Activated CD8-positive, alpha-beta memory T cell treated with anti-CD3 and anti-CD28 coated beads for 4 hours (primary cell): ENCODE measurements at regions not wholly inside any gene's neighbourhood (a gene's known extent, or its start where the extent isn't known, plus 50 kb on each side); places are given as distances from the start of the nearest gene placed in this dataset.

Experiments
- DNase-seq, 2 donors: peaks; one replicate each; pipeline ENCODE4 v3.0.0-alpha.2; 2020; ENCODE audit warnings: low read depth in 2 of 2

GRCh38 chr2:239462191-239462515 lies 61.3 kb upstream of the HDAC4 start:
- no peak for DNase-seq

GRCh38 chr2:239461291-239462190 lies 60.7 kb upstream of the HDAC4 start:
- DNase-seq, result no peak

GRCh38 chr2:239460780-239461179 lies 60.0 kb upstream of the HDAC4 start:
- no peak for DNase-seq

DNA sequence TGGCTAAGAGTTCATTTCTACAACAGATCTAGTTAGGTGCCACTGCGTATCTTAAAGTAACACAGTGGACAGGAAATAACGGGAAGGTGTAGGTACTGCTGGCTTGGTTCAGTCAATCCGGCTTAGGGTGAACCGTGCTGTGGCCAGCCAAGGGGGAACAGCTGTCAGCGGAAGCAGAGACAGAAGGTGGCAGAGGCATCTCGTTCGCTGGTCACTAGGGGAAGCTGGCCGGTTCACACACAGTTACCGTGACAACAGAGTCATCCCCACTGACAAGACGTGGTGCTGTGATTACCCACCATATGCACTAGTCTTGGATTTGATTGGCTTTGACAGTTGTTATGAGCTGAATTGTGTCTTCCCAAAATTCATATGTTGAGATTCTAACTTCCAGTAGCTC lies 58.8 kb upstream of the HDAC4 start:
- DNase-seq, result no peak

GRCh38 chr2:239459056-239459455 lies 58.2 kb upstream of the HDAC4 start:
- DNase-seq, result no peak

GRCh38 chr2:239457586-239458445 lies 57.0 kb upstream of the HDAC4 start:
- DNase-seq, result no peak

- DNase-seq, result no peak
Observed at GRCh38 chr2:239456940-239457339, 56.1 kb upstream of the HDAC4 start.

- no peak for DNase-seq
Observed at GRCh38 chr2:239455436-239456203, 54.8 kb upstream of the HDAC4 start.

GRCh38 chr2:239454507-239454906 lies 53.7 kb upstream of the HDAC4 start:
- DNase-seq, result no peak
